ENCODE measurements at regions not wholly inside any gene's neighbourhood (a gene's known extent, or its start where the extent isn't known, plus 50 kb on each side); places are given as distances from the start of the nearest gene placed in this dataset.

DNA sequence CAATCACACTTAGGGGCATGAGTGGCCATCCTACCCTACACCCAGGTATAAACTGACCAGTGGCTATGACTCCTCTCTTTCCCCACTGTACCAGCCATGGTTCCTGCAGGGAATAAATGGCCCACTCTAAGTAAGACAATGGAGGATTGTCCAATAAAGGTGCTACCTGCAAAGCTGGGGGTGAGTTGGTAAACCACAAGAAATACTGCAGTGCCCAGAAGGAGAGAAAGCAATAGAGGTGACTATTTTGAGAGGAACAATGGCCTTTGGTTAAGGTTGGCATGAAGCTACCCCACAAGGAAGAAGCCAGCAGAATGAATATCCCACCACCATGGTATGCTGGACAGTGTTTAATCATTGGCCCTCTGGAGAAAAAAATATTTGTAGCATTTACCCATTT, 233.3 kb upstream of the ECI2 start:
- no peaks in the 10 kb centered on the region for H3K4me1 ChIP-seq (ENCODE audit: low read depth, poor library complexity, severe bottlenecking)
- H3K27ac ChIP-seq = no peak overlapping the region
- no peaks in the 10 kb centered on the region for H3K79me2 ChIP-seq (ENCODE audit: insufficient read depth, low read depth)
- H2AFZ ChIP-seq (ENCODE audit: low read depth) = no peak overlapping the region
- H3K27me3 ChIP-seq (ENCODE audit: insufficient read depth, low read depth) = no peaks in the 10 kb centered on the region
- no peaks in the 10 kb centered on the region for H3K36me3 ChIP-seq (ENCODE audit: insufficient read depth)
- H3K9ac ChIP-seq = no peak overlapping the region
- TF ChIP-seq, protein P1, sequence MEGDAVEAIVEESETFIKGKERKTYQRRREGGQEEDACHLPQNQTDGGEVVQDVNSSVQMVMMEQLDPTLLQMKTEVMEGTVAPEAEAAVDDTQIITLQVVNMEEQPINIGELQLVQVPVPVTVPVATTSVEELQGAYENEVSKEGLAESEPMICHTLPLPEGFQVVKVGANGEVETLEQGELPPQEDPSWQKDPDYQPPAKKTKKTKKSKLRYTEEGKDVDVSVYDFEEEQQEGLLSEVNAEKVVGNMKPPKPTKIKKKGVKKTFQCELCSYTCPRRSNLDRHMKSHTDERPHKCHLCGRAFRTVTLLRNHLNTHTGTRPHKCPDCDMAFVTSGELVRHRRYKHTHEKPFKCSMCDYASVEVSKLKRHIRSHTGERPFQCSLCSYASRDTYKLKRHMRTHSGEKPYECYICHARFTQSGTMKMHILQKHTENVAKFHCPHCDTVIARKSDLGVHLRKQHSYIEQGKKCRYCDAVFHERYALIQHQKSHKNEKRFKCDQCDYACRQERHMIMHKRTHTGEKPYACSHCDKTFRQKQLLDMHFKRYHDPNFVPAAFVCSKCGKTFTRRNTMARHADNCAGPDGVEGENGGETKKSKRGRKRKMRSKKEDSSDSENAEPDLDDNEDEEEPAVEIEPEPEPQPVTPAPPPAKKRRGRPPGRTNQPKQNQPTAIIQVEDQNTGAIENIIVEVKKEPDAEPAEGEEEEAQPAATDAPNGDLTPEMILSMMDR (conservative IDR thresholded peaks at IDR 0.05; ENCODE audit: low read depth, low read length) = no peak
- no peaks in the 10 kb centered on the region for H4K20me1 ChIP-seq (ENCODE audit: insufficient read depth)
- no peak overlapping the region for H3K4me3 ChIP-seq (IDR thresholded peaks at IDR 0.05; ENCODE audit: insufficient read depth, low read depth, low read length)
- no peak overlapping the region for H3K4me2 ChIP-seq

DNA sequence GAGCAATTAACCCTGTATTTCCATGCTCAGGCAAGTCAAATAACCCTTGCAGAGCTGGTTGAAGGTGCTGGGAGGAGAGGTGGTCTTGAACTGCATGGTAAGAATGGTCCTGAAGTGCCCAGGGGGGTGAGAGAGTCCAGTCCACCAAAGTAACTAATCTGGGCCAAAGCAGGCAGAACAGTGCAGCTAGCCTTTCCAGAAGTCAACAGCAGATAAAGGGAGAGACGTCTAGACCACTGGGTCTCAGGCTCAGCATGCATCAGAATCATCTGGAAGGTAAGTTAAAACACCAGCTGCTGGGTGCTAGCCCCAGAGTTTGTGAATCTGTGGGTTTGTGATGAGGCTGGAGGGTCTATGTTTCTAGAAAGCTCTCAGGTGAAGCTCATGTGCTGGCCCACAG, 232.3 kb upstream of the ECI2 start:
- no peaks in the 10 kb centered on the region for H3K27me3 ChIP-seq (ENCODE audit: insufficient read depth, low read depth)
- no peak overlapping the region for H3K27ac ChIP-seq
- TF ChIP-seq, protein P1 (conservative IDR thresholded peaks at IDR 0.05; ENCODE audit: low read depth, low read length) = no peak

DNA sequence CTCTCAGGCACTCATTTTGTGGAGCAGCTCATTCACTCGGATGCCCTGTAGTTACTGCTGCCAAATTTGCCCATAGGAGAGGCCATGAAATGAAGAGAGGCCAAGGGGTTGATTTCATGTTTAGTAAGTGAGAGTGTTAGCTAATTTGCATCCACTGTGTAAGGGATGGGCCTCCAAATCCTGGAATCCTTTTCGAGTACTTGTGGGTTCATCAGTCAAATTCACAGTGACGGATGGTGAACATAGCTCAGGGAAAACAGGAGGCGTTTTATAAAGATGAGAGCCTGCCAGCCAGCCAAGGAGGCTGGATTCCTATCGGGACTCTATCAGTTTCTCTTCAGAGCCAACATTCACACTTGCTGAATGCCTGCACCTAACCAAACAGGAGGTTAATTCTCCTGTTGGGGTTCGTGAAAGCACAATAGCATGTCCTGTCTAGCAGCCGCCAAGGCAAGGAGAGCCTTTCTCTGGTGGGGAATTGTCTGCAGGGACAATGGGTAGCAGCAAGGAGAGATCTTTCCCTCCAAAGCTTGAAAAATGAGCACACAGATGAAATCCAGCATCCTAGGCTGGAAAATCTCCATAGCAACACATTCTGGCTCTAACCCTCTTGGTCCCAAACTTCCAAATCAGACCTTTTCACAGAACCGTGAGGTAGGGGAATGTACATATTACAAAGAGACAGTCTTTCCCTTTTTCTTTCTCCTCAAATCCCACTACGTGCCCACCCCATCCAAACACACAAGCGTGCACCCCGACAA, 231.4 kb upstream of the ECI2 start:
- Histone ChIP-seq H3K4me1 (ENCODE audit: low read depth, poor library complexity, severe bottlenecking) (no peaks in the 10 kb centered on the region), H2AFZ (ENCODE audit: low read depth) (no peak overlapping the region), H3K79me2 (ENCODE audit: insufficient read depth, low read depth) (no peaks in the 10 kb centered on the region), H3K27me3 (ENCODE audit: insufficient read depth, low read depth) (no peaks in the 10 kb centered on the region), H3K9ac (no peak overlapping the region), H3K4me2 (no peak overlapping the region), H4K20me1 (ENCODE audit: insufficient read depth) (no peaks in the 10 kb centered on the region), H3K4me3 (IDR thresholded peaks at IDR 0.05; ENCODE audit: insufficient read depth, low read depth, low read length) (no peak overlapping the region), H3K27ac (no peak overlapping the region), H3K36me3 (ENCODE audit: insufficient read depth) (no peaks in the 10 kb centered on the region)
- TF ChIP-seq, protein P1 (conservative IDR thresholded peaks at IDR 0.05; ENCODE audit: low read depth, low read length) = no peak

More for the DNA sequence above, 232.3 kb upstream of the ECI2 start:
- Histone ChIP-seq H3K36me3 (ENCODE audit: insufficient read depth) (no peaks in the 10 kb centered on the region), H4K20me1 (ENCODE audit: insufficient read depth) (no peaks in the 10 kb centered on the region), H2AFZ (ENCODE audit: low read depth) (no peak overlapping the region), H3K9ac (no peak overlapping the region), H3K79me2 (ENCODE audit: insufficient read depth, low read depth) (no peaks in the 10 kb centered on the region), H3K4me3 (IDR thresholded peaks at IDR 0.05; ENCODE audit: insufficient read depth, low read depth, low read length) (no peak overlapping the region), H3K4me2 (no peak overlapping the region), H3K4me1 (ENCODE audit: low read depth, poor library complexity, severe bottlenecking) (no peaks in the 10 kb centered on the region)

DNA sequence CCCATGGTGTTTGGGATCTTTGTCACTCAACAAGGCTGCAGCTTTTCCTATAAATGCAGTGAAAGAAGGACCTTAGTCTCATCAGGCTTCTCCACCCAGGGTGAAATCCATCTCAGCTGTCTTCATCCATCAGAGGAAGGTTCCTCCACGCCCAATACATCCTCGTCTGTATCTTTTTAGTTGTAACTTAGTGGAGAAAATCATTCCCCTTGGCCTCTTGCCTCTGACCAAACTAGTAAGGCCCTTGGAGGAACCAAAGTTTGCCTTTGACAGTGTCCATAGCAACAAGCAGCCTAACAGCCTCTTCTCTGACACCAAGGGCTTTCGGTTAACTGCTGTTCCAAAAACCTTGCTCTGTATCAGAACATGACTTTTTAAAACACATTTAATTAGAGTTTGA, 230.3 kb upstream of the ECI2 start:
- Histone ChIP-seq H3K27me3 (ENCODE audit: insufficient read depth, low read depth) (no peaks in the 10 kb centered on the region), H3K9ac (no peak overlapping the region), H4K20me1 (ENCODE audit: insufficient read depth) (no peaks in the 10 kb centered on the region), H3K4me2 (no peak overlapping the region), H3K4me1 (ENCODE audit: low read depth, poor library complexity, severe bottlenecking) (no peaks in the 10 kb centered on the region), H3K27ac (no peak overlapping the region), H3K36me3 (ENCODE audit: insufficient read depth) (no peaks in the 10 kb centered on the region), H3K4me3 (IDR thresholded peaks at IDR 0.05; ENCODE audit: insufficient read depth, low read depth, low read length) (no peak overlapping the region), H3K79me2 (ENCODE audit: insufficient read depth, low read depth) (no peaks in the 10 kb centered on the region), H2AFZ (ENCODE audit: low read depth) (no peak overlapping the region)
- TF ChIP-seq, protein P1 (conservative IDR thresholded peaks at IDR 0.05; ENCODE audit: low read depth, low read length) = no peak

Data from KMS-11 (cell line).